Esophagus muscularis mucosa (tissue), 4 donors: ENCODE measurements at regions not wholly inside any gene's neighbourhood (a gene's known extent, or its start where the extent isn't known, plus 50 kb on each side); places are given as distances from the start of the nearest gene placed in this dataset.

Experiments
- DNase-seq: peaks from one replicate; pipeline ENCODE4 v3.0.0-alpha.2; 2017; ENCODE audit errors: extremely low spot score
- H3K27ac ChIP-seq, 4 donors: fragments of 200-600 bp; sonication (generic); replicated peaks in 1 of 4; 1 replicate in 3 of 4; 2 replicates in 1 of 4; pipeline ENCODE4 v1.5.1; 2016 to 2019; ENCODE audit warnings: mild to moderate bottlenecking in 1 of 4
- H3K27me3 ChIP-seq, 4 donors: fragments of 200-600 bp; sonication (generic); one replicate each; pipeline versions ENCODE4 v1.5.1 to v1.6.0; 2016 to 2019
- H3K36me3 ChIP-seq, 4 donors: fragments of 200-600 bp; sonication (generic); one replicate each; pipeline ENCODE4 v1.5.1; 2016 to 2019
- H3K4me1 ChIP-seq, 4 donors: fragments of 200-600 bp; sonication (generic); one replicate each; pipeline ENCODE4 v1.5.1; 2016 to 2019
- H3K4me3 ChIP-seq, 4 donors: fragments of 200-600 bp; sonication (generic); 1 replicate in 2 of 4; 2 replicates in 2 of 4; pipeline ENCODE4 v1.5.1; 2016 to 2019; ENCODE audit warnings: mild to moderate bottlenecking in 4 of 4, moderate library complexity in 1 of 4
- H3K9me3 ChIP-seq, 4 donors: fragments of 200-600 bp; sonication (generic); 1 replicate in 3 of 4; 2 replicates in 1 of 4; pipeline ENCODE4 v1.5.1; 2016 to 2019
- CTCF ChIP-seq, 3 experiments: fragments of 200-600 bp in 2 of 3; fragments of 450-650 bp in 1 of 3; sonication (generic) in 2 of 3; IDR thresholded peaks; one replicate each; pipeline ENCODE4 v1.5.1; 2017 to 2019; ENCODE audit warnings: antibody characterized with exemption in 3 of 3, mild to moderate bottlenecking in 2 of 3, moderate library complexity in 1 of 3
- EP300 ChIP-seq: sonication (generic); formaldehyde crosslinking; IDR thresholded peaks from one replicate; pipeline ENCODE4 v1.6.1; 2017; ENCODE audit warnings: antibody characterized with exemption
- POLR2A ChIP-seq: fragments of 450-650 bp; IDR thresholded peaks from one replicate; pipeline ENCODE4 v1.6.1; 2017; ENCODE audit warnings: antibody characterized with exemption, moderate library complexity, mild to moderate bottlenecking, low read depth
- POLR2AphosphoS5 ChIP-seq, 2 donors: sonication (generic); formaldehyde crosslinking; IDR thresholded peaks; one replicate each; pipeline ENCODE4 v1.6.1; 2017; ENCODE audit warnings: antibody characterized with exemption in 2 of 2
- WGBS: methylation state at CpG from one replicate; pipeline ENCODE4 v1.1.5; 2018; 5-methylcytosine and 5-hydroxymethylcytosine counted together
- intact Hi-C: fragments of 100-400 bp; cut with DNase I; formaldehyde crosslinking; loops from one replicate; pipeline ENCODE4 v1.15.1; 2023

GRCh38 chr7:24407965-24408364 is 124.0 kb downstream of the NPY start:
- 55% methylated on average over 1 of the region's 1 CpG for WGBS
- H3K27ac ChIP-seq = no peak overlapping the region
- no peaks in the 10 kb centered on the region for H3K27me3 ChIP-seq
- TF ChIP-seq POLR2AphosphoS5 (IDR thresholded peaks at IDR 0.05) (no peak), EP300 (no peak), POLR2A (no peak), CTCF (IDR thresholded peaks at IDR 0.05) (no peak)
- no peaks in the 10 kb centered on the region for H3K9me3 ChIP-seq
- H3K4me1 ChIP-seq = no peaks in the 10 kb centered on the region
- intact Hi-C loops = no loop called here
- no peaks in the 10 kb centered on the region for H3K36me3 ChIP-seq
- no peak overlapping the region for H3K4me3 ChIP-seq
- no peak for DNase-seq

GRCh38 chr7:24408798-24409430 is 124.9 kb downstream of the NPY start:
- H3K4me3 ChIP-seq = no peak overlapping the region
- DNase-seq = no peak
- H3K27me3 ChIP-seq = no peaks in the 10 kb centered on the region
- H3K4me1 ChIP-seq = no peaks in the 10 kb centered on the region
- no peak overlapping the region for H3K27ac ChIP-seq
- TF ChIP-seq CTCF (IDR thresholded peaks at IDR 0.05) (no peak), EP300 (no peak), POLR2AphosphoS5 (IDR thresholded peaks at IDR 0.05) (no peak), POLR2A (no peak)
- H3K36me3 ChIP-seq = no peaks in the 10 kb centered on the region
- intact Hi-C loops = no loop called here
- no peaks in the 10 kb centered on the region for H3K9me3 ChIP-seq
- 85% methylated on average over 9 of the region's 9 CpGs for WGBS

GRCh38 chr7:24409431-24410024 is 125.5 kb downstream of the NPY start:
- 87% methylated on average over 5 of the region's 6 CpGs for WGBS
- Histone ChIP-seq H3K27me3 (no peaks in the 10 kb centered on the region), H3K4me3 (no peak overlapping the region), H3K36me3 (no peaks in the 10 kb centered on the region), H3K9me3 (no peaks in the 10 kb centered on the region), H3K4me1 (no peaks in the 10 kb centered on the region), H3K27ac (no peak overlapping the region)
- no peak for DNase-seq
- TF ChIP-seq POLR2A (no peak), EP300 (no peak), POLR2AphosphoS5 (IDR thresholded peaks at IDR 0.05) (no peak), CTCF (IDR thresholded peaks at IDR 0.05) (no peak)
- intact Hi-C loops = no loop called here

- intact Hi-C loops = no loop called here
- no peak for DNase-seq
- no peak overlapping the region for H3K27ac ChIP-seq
- 79% methylated on average over 3 of the region's 3 CpGs for WGBS
- no peaks in the 10 kb centered on the region for H3K36me3 ChIP-seq
- no peaks in the 10 kb centered on the region for H3K4me1 ChIP-seq
- H3K9me3 ChIP-seq = no peaks in the 10 kb centered on the region
- no peaks in the 10 kb centered on the region for H3K27me3 ChIP-seq
- H3K4me3 ChIP-seq = no peak overlapping the region
- no peak for TF ChIP-seq CTCF (IDR thresholded peaks at IDR 0.05)
Measured at GRCh38 chr7:24411226-24411625, 127.2 kb downstream of the NPY start.
